HL-60/S4 treated with phorbol 12-myristate 13-acetate at 8.2 ng/mL for 4 days and 3 days (cell line): ENCODE measurements at regions not wholly inside any gene's neighbourhood (a gene's known extent, or its start where the extent isn't known, plus 50 kb on each side); places are given as distances from the start of the nearest gene placed in this dataset.
"Not testable (repeated sequence)": the region's sequence is repeated elsewhere in the genome, so short reads cannot be mapped to it uniquely, and the experiment has no call there.

Source experiments
- in situ Hi-C: fragments of 300-500 bp; cut with MboI; formaldehyde crosslinking; loops from 2 replicates; pipeline ENCODE4 v1.15.0; 2022; ENCODE audit warnings: low sequenced_read_pairs

GRCh38 chr7:29619111-29619510 is 55.5 kb downstream of the PRR15 start:
- in situ Hi-C loops = no loop called here

GRCh38 chr7:29619848-29620555 is 56.4 kb downstream of the PRR15 start:
- in situ Hi-C loops = no loop called here

GRCh38 chr7:29620556-29620930 is 56.9 kb downstream of the PRR15 start:
- in situ Hi-C loops = no loop called here

GRCh38 chr7:29622335-29623265 is 59.0 kb downstream of the PRR15 start:
- in situ Hi-C loops = no loop called here

- in situ Hi-C loops = no loop called here
These were observed 60.3 kb downstream of the PRR15 start for GRCh38 chr7:29623973-29624372.

GRCh38 chr7:29626730-29627129 is 63.1 kb downstream of the PRR15 start:
- in situ Hi-C loops = no loop called here

GRCh38 chr7:29627631-29628030 is 64.0 kb downstream of the PRR15 start:
- in situ Hi-C loops = no loop called here

GRCh38 chr7:29629507-29629906 is 65.9 kb downstream of the PRR15 start:
- in situ Hi-C loops = no loop called here

- in situ Hi-C loops = not testable (repeated sequence)
These were observed 71.7 kb downstream of the PRR15 start for GRCh38 chr7:29635067-29636008.

GRCh38 chr7:29636009-29636351 is 72.3 kb downstream of the PRR15 start:
- in situ Hi-C loops = no loop called here

- in situ Hi-C loops = no loop called here
These were observed 73.7 kb downstream of the PRR15 start for GRCh38 chr7:29637374-29637773.

GRCh38 chr7:29638841-29639240 is 75.2 kb downstream of the PRR15 start:
- in situ Hi-C loops = not testable (repeated sequence)

GRCh38 chr7:29639386-29639785 is 75.8 kb downstream of the PRR15 start:
- in situ Hi-C loops = no loop called here

- in situ Hi-C loops = no loop called here
These were observed 76.4 kb downstream of the PRR15 start for GRCh38 chr7:29639886-29640595.

- in situ Hi-C loops = no loop called here
These were observed 78.0 kb downstream of the PRR15 start for GRCh38 chr7:29641651-29642050.

- in situ Hi-C loops = no loop called here
These were observed 79.0 kb downstream of the PRR15 start for GRCh38 chr7:29642494-29643155.

GRCh38 chr7:29646116-29646515 is 82.5 kb downstream of the PRR15 start:
- in situ Hi-C loops = not testable (repeated sequence)

GRCh38 chr7:29647020-29647654 is 83.5 kb downstream of the PRR15 start:
- in situ Hi-C loops = no loop called here

GRCh38 chr7:29647691-29648210 is 84.1 kb downstream of the PRR15 start:
- in situ Hi-C loops = not testable (repeated sequence)
